ENCODE measurements at regions not wholly inside any gene's neighbourhood (a gene's known extent, or its start where the extent isn't known, plus 50 kb on each side); places are given as distances from the start of the nearest gene placed in this dataset.
"Not testable (repeated sequence)": the region's sequence is repeated elsewhere in the genome, so short reads cannot be mapped to it uniquely, and the experiment has no call there.

- DNase-seq (ENCODE audit: low read depth) = no peak
- no peak overlapping the region for H3K4me3 ChIP-seq (ENCODE audit: low read depth, low read length)
- no peak for TF ChIP-seq CTCF (conservative IDR thresholded peaks at IDR 0.05; ENCODE audit: low read depth, low read length)
Observed at GRCh38 chr16:9348912-9349311, 257.5 kb downstream of the HAPSTR1 start.

GRCh38 chr16:9349373-9349960 is 258.0 kb downstream of the HAPSTR1 start:
- DNase-seq (ENCODE audit: low read depth); H3K4me3 ChIP-seq (ENCODE audit: low read depth, low read length): not testable (repeated sequence)

- not testable (repeated sequence) for H3K4me3 ChIP-seq (ENCODE audit: low read depth, low read length); DNase-seq (ENCODE audit: low read depth)
Observed at GRCh38 chr16:9350119-9350799, 258.8 kb downstream of the HAPSTR1 start.

- no peak for TF ChIP-seq CTCF (conservative IDR thresholded peaks at IDR 0.05; ENCODE audit: low read depth, low read length)
- DNase-seq (ENCODE audit: low read depth) = no peak
- no peak overlapping the region for H3K4me3 ChIP-seq (ENCODE audit: low read depth, low read length)
Observed at GRCh38 chr16:9351440-9351839, 260.0 kb downstream of the HAPSTR1 start.

GRCh38 chr16:9351841-9352434 is 260.5 kb downstream of the HAPSTR1 start:
- no peak for DNase-seq (ENCODE audit: low read depth)
- TF ChIP-seq CTCF (conservative IDR thresholded peaks at IDR 0.05; ENCODE audit: low read depth, low read length) = no peak
- no peak overlapping the region for H3K4me3 ChIP-seq (ENCODE audit: low read depth, low read length)

GRCh38 chr16:9357829-9358228 is 266.4 kb downstream of the HAPSTR1 start:
- no peak for TF ChIP-seq CTCF (conservative IDR thresholded peaks at IDR 0.05; ENCODE audit: low read depth, low read length)
- no peak for DNase-seq (ENCODE audit: low read depth)
- no peak overlapping the region for H3K4me3 ChIP-seq (ENCODE audit: low read depth, low read length)

- no peak for TF ChIP-seq CTCF (conservative IDR thresholded peaks at IDR 0.05; ENCODE audit: low read depth, low read length)
- no peak for DNase-seq (ENCODE audit: low read depth)
- no peak overlapping the region for H3K4me3 ChIP-seq (ENCODE audit: low read depth, low read length)
Observed at GRCh38 chr16:9360075-9360474, 268.6 kb downstream of the HAPSTR1 start.

- no peak overlapping the region for H3K4me3 ChIP-seq (ENCODE audit: low read depth, low read length)
- TF ChIP-seq CTCF (conservative IDR thresholded peaks at IDR 0.05; ENCODE audit: low read depth, low read length) = no peak
- DNase-seq (ENCODE audit: low read depth) = no peak
Observed at GRCh38 chr16:9362050-9362449, 270.6 kb downstream of the HAPSTR1 start.
